ENCODE measurements at regions not wholly inside any gene's neighbourhood (a gene's known extent, or its start where the extent isn't known, plus 50 kb on each side); places are given as distances from the start of the nearest gene placed in this dataset.

DNA sequence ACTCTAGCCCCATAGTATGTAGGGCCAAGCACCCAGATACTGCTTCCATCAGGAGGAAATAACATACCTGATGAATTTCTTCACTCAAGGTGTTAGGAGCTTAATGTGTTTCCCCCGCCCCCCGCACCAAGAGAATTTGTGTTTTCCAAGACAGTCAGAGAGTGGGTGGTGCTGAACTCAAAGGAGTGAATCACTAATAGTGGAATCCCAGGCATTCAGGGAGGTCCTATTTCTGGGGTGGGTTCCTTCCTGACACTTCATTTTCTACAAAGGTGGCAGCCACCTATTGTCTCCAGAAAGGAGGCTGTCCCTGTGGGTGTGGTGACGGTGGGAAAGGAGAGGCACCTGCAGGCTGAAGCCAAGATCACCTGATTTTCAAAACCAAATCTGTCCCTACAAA is 50.8 kb upstream of the ELF5 start:
- TF ChIP-seq, protein P1, sequence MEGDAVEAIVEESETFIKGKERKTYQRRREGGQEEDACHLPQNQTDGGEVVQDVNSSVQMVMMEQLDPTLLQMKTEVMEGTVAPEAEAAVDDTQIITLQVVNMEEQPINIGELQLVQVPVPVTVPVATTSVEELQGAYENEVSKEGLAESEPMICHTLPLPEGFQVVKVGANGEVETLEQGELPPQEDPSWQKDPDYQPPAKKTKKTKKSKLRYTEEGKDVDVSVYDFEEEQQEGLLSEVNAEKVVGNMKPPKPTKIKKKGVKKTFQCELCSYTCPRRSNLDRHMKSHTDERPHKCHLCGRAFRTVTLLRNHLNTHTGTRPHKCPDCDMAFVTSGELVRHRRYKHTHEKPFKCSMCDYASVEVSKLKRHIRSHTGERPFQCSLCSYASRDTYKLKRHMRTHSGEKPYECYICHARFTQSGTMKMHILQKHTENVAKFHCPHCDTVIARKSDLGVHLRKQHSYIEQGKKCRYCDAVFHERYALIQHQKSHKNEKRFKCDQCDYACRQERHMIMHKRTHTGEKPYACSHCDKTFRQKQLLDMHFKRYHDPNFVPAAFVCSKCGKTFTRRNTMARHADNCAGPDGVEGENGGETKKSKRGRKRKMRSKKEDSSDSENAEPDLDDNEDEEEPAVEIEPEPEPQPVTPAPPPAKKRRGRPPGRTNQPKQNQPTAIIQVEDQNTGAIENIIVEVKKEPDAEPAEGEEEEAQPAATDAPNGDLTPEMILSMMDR (IDR thresholded peaks at IDR 0.05; ENCODE audit: borderline replicate concordance, control extremely low read depth, extremely low read depth, insufficient read depth, missing control alignments) = no peak
- in situ Hi-C loops (cut with MboI; ENCODE audit: low sequenced_read_pairs, unreplicated experiment) = no loop called here
- DNase-seq (ENCODE audit: low spot score) = no peak

DNA sequence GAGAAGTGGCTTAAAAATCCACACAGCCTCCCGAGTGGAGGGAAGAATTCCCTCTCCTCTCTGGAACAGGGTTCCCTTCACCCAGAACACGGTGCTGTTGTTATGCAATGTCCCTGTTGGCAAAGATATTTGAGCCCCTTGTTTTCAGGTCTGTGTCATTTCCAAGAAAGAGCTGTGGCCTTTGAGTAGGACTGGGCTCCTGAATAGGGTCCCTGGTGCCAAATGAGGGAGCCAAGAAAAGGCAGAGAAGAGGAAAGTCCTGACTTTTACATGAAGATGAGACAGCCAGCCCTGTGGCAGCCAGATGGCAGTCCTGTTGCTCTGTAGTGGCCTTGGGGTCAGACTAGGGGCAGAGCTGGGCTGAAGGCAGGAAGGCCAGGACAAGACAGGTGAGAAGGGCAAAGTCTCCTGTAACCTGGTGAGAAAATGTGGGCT is 51.2 kb upstream of the ELF5 start:
- TF ChIP-seq, protein P1 (IDR thresholded peaks at IDR 0.05; ENCODE audit: borderline replicate concordance, control extremely low read depth, extremely low read depth, insufficient read depth, missing control alignments) = no peak
- DNase-seq (ENCODE audit: low spot score) = no peak
- in situ Hi-C loops (cut with MboI; ENCODE audit: low sequenced_read_pairs, unreplicated experiment) = no loop called here

DNA sequence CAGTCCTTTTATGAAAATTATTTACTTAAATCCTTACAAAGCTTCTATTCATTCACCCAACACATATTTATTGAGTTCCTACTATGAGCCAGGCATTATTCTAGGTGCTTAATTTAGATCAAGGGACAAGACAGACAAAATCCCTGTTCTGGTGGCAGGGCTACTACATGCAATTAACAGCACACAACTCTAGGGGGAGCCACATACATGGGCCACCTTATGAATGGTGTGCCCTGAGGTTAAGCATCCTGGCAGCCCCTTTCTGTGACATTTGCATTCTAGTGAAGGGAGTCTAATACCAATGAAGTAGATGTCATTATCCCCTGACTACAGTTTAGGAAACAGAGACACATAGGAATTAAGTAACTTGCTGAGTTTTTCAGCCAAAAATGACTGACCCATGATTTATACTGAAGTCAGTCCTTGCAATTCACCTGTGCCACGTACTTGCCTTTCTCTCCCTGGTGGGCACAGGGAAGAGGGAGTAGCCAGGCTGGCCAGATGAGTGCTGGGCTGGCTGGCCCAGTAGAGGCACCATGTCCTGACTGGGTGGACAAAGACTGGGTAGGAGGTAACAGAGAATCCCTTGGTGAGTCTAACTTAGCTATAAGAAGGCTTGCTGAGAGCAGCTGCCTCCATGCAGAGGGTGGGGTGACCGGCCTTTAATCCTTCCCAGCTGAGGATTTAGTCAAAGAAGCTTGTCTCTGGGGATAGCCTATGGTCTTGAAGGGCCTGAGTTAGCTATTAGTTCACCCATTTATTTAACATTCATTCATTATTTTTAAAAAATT is 52.0 kb upstream of the ELF5 start:
- peak; percentile 36 for DNase-seq (ENCODE audit: low spot score)
- TF ChIP-seq, protein P1 (IDR thresholded peaks at IDR 0.05; ENCODE audit: borderline replicate concordance, control extremely low read depth, extremely low read depth, insufficient read depth, missing control alignments) = peak; percentile 47
- in situ Hi-C loops (cut with MboI; ENCODE audit: low sequenced_read_pairs, unreplicated experiment) = no loop called here

DNA sequence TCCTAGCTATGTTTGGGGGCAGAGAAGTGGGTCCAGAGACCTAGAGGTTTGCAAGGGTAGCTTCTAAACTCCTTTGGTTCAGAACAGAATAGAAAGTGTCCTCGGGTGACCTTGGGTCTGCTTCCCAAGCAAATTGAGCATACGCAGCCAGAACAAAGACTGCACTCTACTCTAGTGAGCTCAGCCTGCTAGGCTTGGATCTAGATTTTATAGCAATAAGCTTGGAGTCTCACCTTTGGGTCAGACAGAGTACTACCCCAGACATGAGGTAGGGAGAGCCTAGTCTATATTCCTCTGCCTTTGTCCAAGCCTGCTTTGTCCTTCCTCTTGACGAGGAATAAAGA is 52.6 kb upstream of the ELF5 start:
- TF ChIP-seq, protein P1 (IDR thresholded peaks at IDR 0.05; ENCODE audit: borderline replicate concordance, control extremely low read depth, extremely low read depth, insufficient read depth, missing control alignments) = no peak
- in situ Hi-C loops (cut with MboI; ENCODE audit: low sequenced_read_pairs, unreplicated experiment) = no loop called here
- DNase-seq (ENCODE audit: low spot score) = no peak

DNA sequence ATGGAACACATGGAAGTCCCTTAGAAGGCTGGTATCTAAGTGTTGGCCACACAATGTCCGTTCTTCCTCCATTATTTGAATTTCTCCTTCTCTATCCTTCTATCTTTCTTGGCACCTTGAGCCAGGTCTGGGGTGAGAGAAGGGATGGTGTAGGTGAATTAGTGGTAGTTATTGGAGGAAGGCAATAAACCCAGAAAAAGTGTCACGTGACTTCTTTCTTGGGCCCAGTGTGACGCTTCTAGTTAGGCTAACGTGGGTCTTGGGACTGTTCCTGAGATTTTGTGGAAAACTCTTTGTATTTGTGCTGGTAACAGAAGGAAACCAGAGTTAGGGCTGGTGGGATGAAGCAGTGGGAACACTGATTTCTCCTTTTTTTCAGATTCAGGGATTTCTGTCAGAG is 53.1 kb upstream of the ELF5 start:
- DNase-seq (ENCODE audit: low spot score) = no peak
- TF ChIP-seq, protein P1 (IDR thresholded peaks at IDR 0.05; ENCODE audit: borderline replicate concordance, control extremely low read depth, extremely low read depth, insufficient read depth, missing control alignments) = no peak
- in situ Hi-C loops (cut with MboI; ENCODE audit: low sequenced_read_pairs, unreplicated experiment) = no loop called here

DNA sequence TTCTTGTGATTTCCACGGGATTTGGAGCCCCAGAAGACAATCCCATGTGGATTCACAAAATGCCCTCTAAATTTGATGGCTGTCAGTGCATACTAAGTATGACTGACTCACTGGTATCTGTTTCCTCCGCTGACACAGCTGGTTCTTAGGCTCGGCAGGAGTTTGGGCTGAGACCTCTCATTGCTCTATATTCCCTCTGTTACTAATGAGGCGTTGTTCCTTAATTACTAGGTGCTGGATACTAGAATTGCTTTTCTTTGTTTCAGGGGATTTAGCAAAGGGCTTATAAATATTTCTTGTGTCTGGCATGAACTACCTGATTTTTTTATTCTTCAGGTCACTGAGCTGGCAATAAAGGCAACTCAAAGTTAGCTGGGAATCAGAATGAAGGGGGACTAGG is 53.2 kb upstream of the EHF start:
- TF ChIP-seq, protein P1 (IDR thresholded peaks at IDR 0.05; ENCODE audit: borderline replicate concordance, control extremely low read depth, extremely low read depth, insufficient read depth, missing control alignments) = no peak
- DNase-seq (ENCODE audit: low spot score) = no peak
- in situ Hi-C loops (cut with MboI; ENCODE audit: low sequenced_read_pairs, unreplicated experiment) = no loop called here

Measured in GM13976 (cell line).